ENCODE measurements at regions not wholly inside any gene's neighbourhood (a gene's known extent, or its start where the extent isn't known, plus 50 kb on each side); places are given as distances from the start of the nearest gene placed in this dataset.
"Not testable (repeated sequence)": the region's sequence is repeated elsewhere in the genome, so short reads cannot be mapped to it uniquely, and the experiment has no call there.

DNA sequence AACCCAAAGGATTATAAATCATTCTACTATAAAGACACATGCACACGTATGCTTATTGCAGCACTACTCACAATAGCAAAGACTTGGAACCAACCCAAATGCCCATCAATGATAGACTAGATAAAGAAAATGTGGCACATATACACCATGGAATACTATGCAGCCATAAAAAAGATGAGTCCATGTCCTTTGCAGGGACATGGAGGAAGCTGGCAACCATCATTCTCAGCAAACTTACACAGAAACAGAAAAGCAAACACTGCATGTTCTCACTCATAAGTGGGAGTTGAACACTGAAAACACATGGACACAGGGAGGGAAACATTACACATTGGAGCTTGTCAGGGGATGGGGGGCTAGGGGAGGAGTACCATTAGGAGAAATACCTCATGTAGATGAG, 262.6 kb downstream of the PDCD6IP start:
- peaks cover 18% of the 10 kb centered on the region for H3K4me1 Mint-ChIP-seq (ENCODE audit: low read depth)
- H3K27me3 Mint-ChIP-seq (ENCODE audit: insufficient read depth); H3K4me3 Mint-ChIP-seq; H3K36me3 Mint-ChIP-seq (ENCODE audit: low read depth); H3K27ac Mint-ChIP-seq; intact Hi-C loops (cut with micrococcal nuclease); DNase-seq (ENCODE audit: low spot score): not testable (repeated sequence)
- peaks cover 23% of the 10 kb centered on the region for H3K9me3 Mint-ChIP-seq

DNA sequence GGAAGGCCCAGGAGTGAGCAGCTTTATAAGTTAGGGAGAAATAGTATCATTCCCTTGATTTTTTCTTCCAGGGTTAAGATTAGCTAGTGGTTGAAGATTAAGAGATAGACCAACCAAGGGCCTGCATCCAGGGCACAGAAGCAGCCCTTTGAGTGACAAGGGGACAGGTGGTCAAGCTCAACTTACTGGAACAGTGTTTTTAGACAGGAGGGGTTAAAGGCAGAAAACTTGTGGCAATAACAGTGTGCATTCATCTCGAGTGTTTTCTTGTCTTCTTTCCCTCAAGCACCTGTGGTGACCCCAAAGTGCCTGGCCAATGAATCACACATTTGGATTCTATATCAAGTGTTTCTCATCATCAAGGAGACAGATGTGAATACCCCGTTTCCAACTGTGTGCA, 267.5 kb downstream of the PDCD6IP start:
- H3K4me1 Mint-ChIP-seq (ENCODE audit: low read depth), result no peaks in the 10 kb centered on the region
- intact Hi-C loops (cut with micrococcal nuclease), result no loop called here
- H3K9me3 Mint-ChIP-seq, result peaks cover 2% of the 10 kb centered on the region
- H3K4me3 Mint-ChIP-seq, result no peak overlapping the region
- peaks cover 4% of the 10 kb centered on the region for H3K27me3 Mint-ChIP-seq (ENCODE audit: insufficient read depth)
- peaks cover 1% of the 10 kb centered on the region for H3K36me3 Mint-ChIP-seq (ENCODE audit: low read depth)
- no peak overlapping the region for H3K27ac Mint-ChIP-seq
- DNase-seq (ENCODE audit: low spot score), result no peak

DNA sequence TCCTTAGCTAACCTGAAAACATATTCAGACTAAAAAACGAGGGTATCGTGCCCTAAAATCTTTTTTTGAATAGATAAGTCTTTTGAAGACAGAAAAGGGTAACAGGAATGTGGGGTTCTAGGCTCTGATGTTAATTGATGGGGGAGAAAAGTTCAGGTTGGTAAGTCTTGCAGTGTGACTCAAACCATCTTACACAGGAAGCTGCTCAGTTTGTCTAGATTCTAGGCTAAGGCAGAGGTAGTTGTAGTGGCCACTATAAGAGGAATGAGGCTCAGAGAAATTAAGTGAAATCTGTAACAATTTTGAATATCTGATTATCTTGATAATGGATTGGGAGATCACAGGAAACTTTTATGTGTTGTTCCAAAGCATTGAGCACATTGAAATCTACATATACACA, 267.9 kb downstream of the PDCD6IP start:
- Mint-ChIP-seq H3K4me3 (no peak overlapping the region), H3K9me3 (no peaks in the 10 kb centered on the region), H3K4me1 (ENCODE audit: low read depth) (no peaks in the 10 kb centered on the region), H3K27me3 (ENCODE audit: insufficient read depth) (peaks cover 4% of the 10 kb centered on the region), H3K27ac (no peak overlapping the region), H3K36me3 (ENCODE audit: low read depth) (no peaks in the 10 kb centered on the region)
- intact Hi-C loops (cut with micrococcal nuclease), result no loop called here
- no peak for DNase-seq (ENCODE audit: low spot score)

DNA sequence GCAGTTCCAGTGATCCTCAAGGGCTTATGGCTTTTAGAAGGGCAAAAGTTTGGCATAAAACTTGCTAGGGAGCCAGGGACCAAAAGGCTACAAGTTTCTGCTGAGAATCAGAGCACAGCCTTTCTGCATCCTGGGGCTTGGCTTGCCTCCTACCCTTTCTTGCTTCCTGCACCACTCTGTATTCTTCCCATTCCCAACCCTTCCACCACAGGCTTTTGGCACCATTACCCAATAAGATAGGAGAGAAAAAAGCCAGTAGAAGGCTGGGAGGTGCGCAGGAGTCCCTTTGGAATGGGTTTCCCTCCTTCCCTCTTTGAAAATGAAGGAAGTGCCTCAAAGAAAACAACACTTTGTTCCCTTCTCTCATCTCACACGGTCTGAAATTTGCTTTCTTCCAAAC, 268.6 kb downstream of the PDCD6IP start:
- Mint-ChIP-seq H3K4me3 (no peak overlapping the region), H3K36me3 (ENCODE audit: low read depth) (no peaks in the 10 kb centered on the region), H3K27me3 (ENCODE audit: insufficient read depth) (peaks cover 4% of the 10 kb centered on the region), H3K4me1 (ENCODE audit: low read depth) (no peaks in the 10 kb centered on the region), H3K9me3 (no peaks in the 10 kb centered on the region), H3K27ac (no peak overlapping the region)
- DNase-seq (ENCODE audit: low spot score), result no peak
- intact Hi-C loops (cut with micrococcal nuclease), result no loop called here

DNA sequence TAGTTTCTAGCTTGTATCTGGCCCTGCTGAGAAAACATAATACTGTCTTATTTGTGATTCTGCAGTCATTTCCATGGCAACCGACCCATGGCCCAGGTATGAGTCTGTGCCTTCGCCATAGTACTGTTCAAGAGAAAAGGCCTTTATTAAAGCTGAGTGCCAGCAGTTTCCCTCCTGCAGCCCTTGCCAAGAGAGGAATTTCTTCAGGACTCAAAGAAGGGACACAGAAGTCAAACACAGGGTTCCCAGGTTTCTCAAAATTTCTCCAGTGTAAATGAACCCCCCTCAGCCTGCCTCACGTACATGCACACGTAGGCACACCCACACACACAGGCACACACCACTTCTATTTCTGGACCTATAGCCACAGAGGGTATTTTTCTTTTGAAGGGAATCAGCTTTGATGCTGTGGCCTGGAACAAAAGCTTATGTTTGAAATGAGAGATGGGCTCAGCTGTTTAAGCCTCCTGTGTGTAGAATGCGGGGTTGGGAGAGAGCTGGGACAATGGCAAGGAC, 269.2 kb downstream of the PDCD6IP start:
- no peaks in the 10 kb centered on the region for H3K4me1 Mint-ChIP-seq (ENCODE audit: low read depth)
- H3K27ac Mint-ChIP-seq, result no peak overlapping the region
- H3K4me3 Mint-ChIP-seq, result no peak overlapping the region
- H3K27me3 Mint-ChIP-seq (ENCODE audit: insufficient read depth), result peaks cover 4% of the 10 kb centered on the region
- no peaks in the 10 kb centered on the region for H3K36me3 Mint-ChIP-seq (ENCODE audit: low read depth)
- no peak for DNase-seq (ENCODE audit: low spot score)
- H3K9me3 Mint-ChIP-seq, result no peaks in the 10 kb centered on the region
- intact Hi-C loops (cut with micrococcal nuclease), result no loop called here

DNA sequence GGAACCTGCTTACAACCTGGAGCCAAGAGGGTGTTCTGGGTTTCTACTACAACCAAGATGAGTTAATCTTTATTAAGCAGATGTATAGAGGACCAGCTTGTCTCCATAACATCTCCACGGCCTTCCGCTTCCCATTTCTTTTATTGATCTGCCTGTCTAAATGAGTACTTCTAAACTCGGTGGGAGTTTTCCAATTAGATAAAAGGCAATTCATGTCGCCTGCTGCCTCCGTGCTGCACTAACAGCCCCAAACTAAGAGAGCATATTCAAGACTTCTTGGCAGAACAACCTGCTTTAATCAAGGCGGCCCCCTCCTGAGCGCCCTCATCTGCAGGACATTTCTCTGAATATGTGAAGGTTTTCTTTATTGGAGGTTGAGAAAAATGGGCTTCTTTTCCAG, 270.1 kb downstream of the PDCD6IP start:
- H3K27ac Mint-ChIP-seq, result no peak overlapping the region

DNA sequence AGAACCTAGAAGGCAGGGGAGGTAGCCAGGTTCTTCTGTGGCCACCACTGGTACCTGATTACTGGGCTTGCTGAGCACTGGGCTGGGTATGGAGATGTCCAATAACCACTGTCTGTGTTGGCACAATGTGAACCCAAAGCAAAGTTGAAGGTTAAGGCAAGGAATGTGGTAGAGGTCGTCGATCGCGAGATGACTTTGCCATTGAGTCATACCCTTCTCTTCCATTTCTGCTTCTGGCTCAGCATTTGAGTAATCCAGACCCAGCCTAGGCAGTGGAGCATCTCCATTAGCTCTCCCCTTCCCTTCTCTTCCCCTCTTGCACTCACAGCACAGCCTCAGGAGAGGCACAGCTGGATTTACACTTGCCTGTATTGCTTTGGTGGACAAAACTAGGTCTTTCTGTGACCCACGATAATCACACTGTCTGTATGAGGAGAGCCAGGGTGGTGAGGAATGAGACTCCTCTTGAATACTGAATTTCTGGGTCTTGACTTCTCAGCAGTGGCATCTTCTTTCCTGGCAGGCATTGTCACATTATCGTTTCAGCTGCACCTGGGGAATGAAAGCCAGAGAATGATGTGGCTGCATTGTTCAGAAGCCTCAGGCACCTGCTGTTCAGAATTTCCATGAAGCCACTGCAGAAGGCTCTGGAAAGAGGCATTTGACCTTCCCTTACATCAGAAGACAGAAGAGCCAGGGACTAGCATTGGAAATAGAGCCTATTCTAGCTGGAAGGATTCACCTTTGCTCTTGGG, 272.6 kb downstream of the PDCD6IP start:
- no peaks in the 10 kb centered on the region for H3K27me3 Mint-ChIP-seq (ENCODE audit: insufficient read depth)
- H3K4me1 Mint-ChIP-seq (ENCODE audit: low read depth), result no peaks in the 10 kb centered on the region
- intact Hi-C loops (cut with micrococcal nuclease), result no loop called here
- no peaks in the 10 kb centered on the region for H3K9me3 Mint-ChIP-seq
- no peak for DNase-seq (ENCODE audit: low spot score)
- H3K4me3 Mint-ChIP-seq, result no peak overlapping the region
- H3K27ac Mint-ChIP-seq, result no peak overlapping the region
- H3K36me3 Mint-ChIP-seq (ENCODE audit: low read depth), result no peaks in the 10 kb centered on the region

More for the DNA sequence above, 270.1 kb downstream of the PDCD6IP start:
- Mint-ChIP-seq H3K36me3 (ENCODE audit: low read depth) (no peaks in the 10 kb centered on the region), H3K4me3 (no peak overlapping the region), H3K9me3 (no peaks in the 10 kb centered on the region), H3K4me1 (ENCODE audit: low read depth) (no peaks in the 10 kb centered on the region), H3K27me3 (ENCODE audit: insufficient read depth) (peaks cover 4% of the 10 kb centered on the region)
- no peak for DNase-seq (ENCODE audit: low spot score)
- intact Hi-C loops (cut with micrococcal nuclease), result no loop called here

DNA sequence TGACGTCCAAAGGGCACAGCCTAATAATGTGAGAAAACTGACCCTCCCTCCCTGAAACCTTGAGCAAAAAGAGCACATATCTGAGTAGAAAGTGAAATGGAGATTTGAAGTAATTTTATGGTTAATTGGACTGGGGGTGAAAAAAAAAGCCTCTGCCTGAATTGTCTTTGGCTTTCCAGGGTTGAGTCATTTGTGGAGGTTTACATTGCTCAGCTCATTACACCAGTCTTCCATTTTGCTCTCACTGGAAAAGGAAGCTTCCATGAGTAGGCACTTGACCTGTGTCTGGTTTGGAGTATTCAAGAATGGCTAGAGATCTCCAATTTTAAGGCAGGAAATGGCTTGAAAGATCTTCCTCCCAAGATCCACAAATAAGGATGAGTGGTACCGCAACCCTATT, 273.9 kb downstream of the PDCD6IP start:
- intact Hi-C loops (cut with micrococcal nuclease), result no loop called here
- H3K36me3 Mint-ChIP-seq (ENCODE audit: low read depth), result no peaks in the 10 kb centered on the region
- no peaks in the 10 kb centered on the region for H3K9me3 Mint-ChIP-seq
- no peaks in the 10 kb centered on the region for H3K4me1 Mint-ChIP-seq (ENCODE audit: low read depth)
- no peak overlapping the region for H3K27ac Mint-ChIP-seq
- DNase-seq (ENCODE audit: low spot score), result no peak
- no peak overlapping the region for H3K4me3 Mint-ChIP-seq
- no peaks in the 10 kb centered on the region for H3K27me3 Mint-ChIP-seq (ENCODE audit: insufficient read depth)

DNA sequence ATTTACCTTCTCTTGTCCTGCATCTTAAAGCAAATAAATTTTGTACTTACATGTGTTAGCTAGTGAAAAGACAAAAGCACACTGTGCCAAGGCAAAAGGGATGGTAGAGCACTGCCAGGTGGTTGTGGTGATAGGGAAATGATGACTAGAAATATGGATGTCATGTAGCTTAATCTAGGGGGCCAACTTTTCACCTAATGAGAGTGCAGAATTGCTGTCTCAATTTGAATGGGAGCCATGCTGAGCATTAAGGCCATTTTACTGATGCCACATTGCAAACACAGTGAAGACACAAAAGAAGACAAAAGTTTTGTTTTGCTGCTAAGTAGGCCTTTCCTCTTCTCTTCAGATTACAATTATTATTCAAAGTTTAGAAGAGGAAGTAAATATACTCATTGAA, 274.7 kb downstream of the PDCD6IP start:
- intact Hi-C loops (cut with micrococcal nuclease), result no loop called here
- Mint-ChIP-seq H3K9me3 (no peaks in the 10 kb centered on the region), H3K27me3 (ENCODE audit: insufficient read depth) (no peaks in the 10 kb centered on the region), H3K4me1 (ENCODE audit: low read depth) (no peaks in the 10 kb centered on the region), H3K4me3 (no peak overlapping the region), H3K27ac (no peak overlapping the region), H3K36me3 (ENCODE audit: low read depth) (no peaks in the 10 kb centered on the region)
- DNase-seq (ENCODE audit: low spot score), result no peak

DNA sequence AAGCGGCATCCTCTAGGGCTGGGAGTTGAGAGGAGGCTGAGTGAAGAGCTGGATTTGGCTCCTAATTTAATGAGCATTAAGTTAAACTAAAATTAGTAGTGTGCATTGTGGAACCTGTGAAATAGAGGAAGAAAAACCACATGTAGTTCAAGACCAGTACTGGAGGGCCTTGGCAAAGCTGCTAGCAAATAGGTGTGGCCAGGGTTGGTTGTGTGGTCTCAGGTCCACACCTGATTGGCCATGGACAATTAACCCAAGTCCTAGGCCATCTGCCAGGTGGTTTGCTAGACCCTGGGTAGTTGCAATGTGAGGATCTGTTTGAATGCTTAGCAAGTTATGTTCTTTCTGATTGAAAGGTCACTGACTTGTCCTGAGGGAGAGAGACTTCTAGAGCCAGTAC, 275.5 kb downstream of the PDCD6IP start:
- Mint-ChIP-seq H3K27ac (no peak overlapping the region), H3K36me3 (ENCODE audit: low read depth) (no peaks in the 10 kb centered on the region), H3K27me3 (ENCODE audit: insufficient read depth) (no peaks in the 10 kb centered on the region), H3K4me1 (ENCODE audit: low read depth) (no peaks in the 10 kb centered on the region), H3K4me3 (no peak overlapping the region), H3K9me3 (no peaks in the 10 kb centered on the region)
- intact Hi-C loops (cut with micrococcal nuclease), result no loop called here
- no peak for DNase-seq (ENCODE audit: low spot score)

DNA sequence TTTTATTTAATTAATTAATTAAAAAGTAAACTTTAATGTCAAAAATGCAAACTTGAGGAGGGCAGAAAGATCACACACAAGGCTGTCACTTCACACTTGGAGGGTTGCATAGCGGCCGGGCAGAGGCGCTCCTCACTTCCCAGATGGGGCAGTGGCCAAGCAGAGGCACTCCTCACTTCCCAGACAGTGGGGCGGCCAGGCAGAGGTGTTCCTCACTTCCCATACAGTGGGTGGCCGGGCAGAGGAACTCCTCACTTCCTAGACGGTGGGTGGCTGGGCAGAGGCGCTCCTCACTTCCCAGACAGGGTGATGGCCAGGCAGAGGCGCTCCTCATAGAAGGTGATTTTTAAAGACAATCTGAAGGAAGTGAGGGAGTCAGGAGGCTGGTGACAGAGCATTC, 277.5 kb downstream of the PDCD6IP start:
- no peaks in the 10 kb centered on the region for H3K4me1 Mint-ChIP-seq (ENCODE audit: low read depth)
- no peaks in the 10 kb centered on the region for H3K27me3 Mint-ChIP-seq (ENCODE audit: insufficient read depth)
- no peaks in the 10 kb centered on the region for H3K36me3 Mint-ChIP-seq (ENCODE audit: low read depth)
- no peak overlapping the region for H3K4me3 Mint-ChIP-seq
- DNase-seq (ENCODE audit: low spot score), result no peak
- H3K9me3 Mint-ChIP-seq, result no peaks in the 10 kb centered on the region
- intact Hi-C loops (cut with micrococcal nuclease), result no loop called here
- no peak overlapping the region for H3K27ac Mint-ChIP-seq

DNA sequence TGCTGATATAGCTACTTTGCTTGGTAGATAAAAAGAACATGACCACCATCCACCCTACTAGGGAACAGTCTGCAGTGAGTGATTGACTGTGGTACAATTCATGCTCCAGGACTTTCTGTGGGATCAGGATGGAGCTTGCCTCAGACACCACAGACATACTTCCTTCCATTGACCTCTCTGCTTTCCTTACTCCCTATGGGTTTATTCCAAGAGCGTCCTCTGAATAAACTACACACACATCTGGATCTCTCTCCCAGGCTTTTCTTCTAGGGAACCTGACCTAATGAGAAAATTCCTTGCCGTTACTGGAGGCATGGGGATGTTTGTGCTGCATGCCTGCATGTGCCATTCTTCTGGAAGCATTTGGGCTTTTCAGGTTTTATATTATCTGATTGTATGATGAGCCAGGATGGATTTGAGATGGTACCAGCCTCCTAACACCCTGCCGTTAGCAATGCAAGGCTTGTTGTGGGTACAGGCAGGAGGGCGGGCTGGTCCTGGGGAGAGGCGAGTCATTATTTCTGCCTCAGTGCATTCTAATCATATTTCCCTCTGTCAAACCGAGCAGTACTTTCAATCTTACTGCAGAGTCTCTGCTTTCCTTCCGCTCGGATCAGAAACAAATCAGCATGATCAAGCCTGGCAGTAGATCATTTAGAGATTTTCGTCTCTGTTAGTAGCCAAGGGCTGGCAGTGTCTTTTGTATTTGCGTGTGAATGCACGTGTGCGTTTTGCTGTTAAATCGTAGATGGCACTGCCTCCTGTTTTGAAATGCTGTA, 279.2 kb downstream of the PDCD6IP start:
- H3K27ac Mint-ChIP-seq, result no peak overlapping the region
- H3K4me3 Mint-ChIP-seq, result no peak overlapping the region
- H3K36me3 Mint-ChIP-seq (ENCODE audit: low read depth), result no peaks in the 10 kb centered on the region
- H3K9me3 Mint-ChIP-seq, result no peaks in the 10 kb centered on the region
- no peak for DNase-seq (ENCODE audit: low spot score)
- H3K4me1 Mint-ChIP-seq (ENCODE audit: low read depth), result no peaks in the 10 kb centered on the region
- intact Hi-C loops (cut with micrococcal nuclease), result no loop called here
- no peaks in the 10 kb centered on the region for H3K27me3 Mint-ChIP-seq (ENCODE audit: insufficient read depth)

DNA sequence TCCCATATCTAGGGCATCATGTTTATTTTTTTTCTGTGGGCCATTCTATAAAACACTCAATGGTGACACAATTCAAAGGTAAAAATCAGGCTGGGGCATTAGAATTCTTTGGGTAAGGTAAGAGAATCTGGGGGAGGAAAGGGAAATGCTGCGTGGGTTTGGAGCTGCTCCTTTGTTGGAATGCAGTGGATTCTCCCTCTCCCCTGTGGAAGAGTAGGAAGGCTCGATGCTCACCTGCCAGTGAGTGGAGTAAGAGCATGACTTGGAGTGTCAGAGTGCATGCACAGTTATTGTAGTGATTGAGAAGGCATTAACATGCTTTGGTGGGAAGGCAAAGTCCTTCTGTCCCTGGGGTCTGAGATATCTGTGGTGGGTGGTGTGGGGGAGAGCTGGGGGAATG, 280.0 kb downstream of the PDCD6IP start:
- H3K27ac Mint-ChIP-seq, result no peak overlapping the region
- no peaks in the 10 kb centered on the region for H3K36me3 Mint-ChIP-seq (ENCODE audit: low read depth)
- H3K4me1 Mint-ChIP-seq (ENCODE audit: low read depth), result no peaks in the 10 kb centered on the region
- intact Hi-C loops (cut with micrococcal nuclease), result no loop called here
- H3K4me3 Mint-ChIP-seq, result no peak overlapping the region
- no peak for DNase-seq (ENCODE audit: low spot score)
- H3K9me3 Mint-ChIP-seq, result no peaks in the 10 kb centered on the region
- peaks cover 3% of the 10 kb centered on the region for H3K27me3 Mint-ChIP-seq (ENCODE audit: insufficient read depth)
